Activated naive CD8-positive, alpha-beta T cell treated with anti-CD3 and anti-CD28 coated beads, Interleukin-2, amount 10 ng/mL, durations not matched to agents 7 days and 5 days (primary cell): ENCODE measurements at regions not wholly inside any gene's neighbourhood (a gene's known extent, or its start where the extent isn't known, plus 50 kb on each side); places are given as distances from the start of the nearest gene placed in this dataset.
"Not testable (repeated sequence)": the region's sequence is repeated elsewhere in the genome, so short reads cannot be mapped to it uniquely, and the experiment has no call there.

Experiments
- ATAC-seq: fragments of 150-1000 bp; cut with Tn5 transposase; one replicate; pipeline ENCODE4 v1.10.0; 2021; ENCODE audit warnings: low read depth, moderate library complexity
- POLR2A ChIA-PET: fragments of 350-600 bp; sonication (Branson Sonifier 250); formaldehyde crosslinking; loops from one replicate; lab custom pipeline; 2021; ENCODE audit warnings: antibody characterized with exemption; lab: Charles Lee
- DNase-seq: peaks from one replicate; pipeline ENCODE4 v3.0.0; 2021
- H3K27ac Mint-ChIP-seq: one replicate; pipeline ENCODE4 v1.8.0; 2022; ENCODE audit warnings: mild to moderate bottlenecking, mixed read lengths
- H3K27me3 Mint-ChIP-seq: one replicate; pipeline ENCODE4 v1.8.0; 2022; ENCODE audit warnings: mild to moderate bottlenecking, moderate library complexity, mixed read lengths
- H3K36me3 Mint-ChIP-seq: one replicate; pipeline ENCODE4 v1.8.0; 2021; ENCODE audit warnings: mild to moderate bottlenecking, mixed read lengths
- H3K4me1 Mint-ChIP-seq: one replicate; pipeline ENCODE4 v1.8.0; 2021; ENCODE audit warnings: mixed read lengths
- H3K4me3 Mint-ChIP-seq: one replicate; pipeline ENCODE4 v1.8.0; 2022; ENCODE audit warnings: mild to moderate bottlenecking, moderate library complexity, mixed read lengths
- H3K9me3 Mint-ChIP-seq: one replicate; pipeline ENCODE4 v1.8.0; 2021; ENCODE audit warnings: mixed read lengths

DNA sequence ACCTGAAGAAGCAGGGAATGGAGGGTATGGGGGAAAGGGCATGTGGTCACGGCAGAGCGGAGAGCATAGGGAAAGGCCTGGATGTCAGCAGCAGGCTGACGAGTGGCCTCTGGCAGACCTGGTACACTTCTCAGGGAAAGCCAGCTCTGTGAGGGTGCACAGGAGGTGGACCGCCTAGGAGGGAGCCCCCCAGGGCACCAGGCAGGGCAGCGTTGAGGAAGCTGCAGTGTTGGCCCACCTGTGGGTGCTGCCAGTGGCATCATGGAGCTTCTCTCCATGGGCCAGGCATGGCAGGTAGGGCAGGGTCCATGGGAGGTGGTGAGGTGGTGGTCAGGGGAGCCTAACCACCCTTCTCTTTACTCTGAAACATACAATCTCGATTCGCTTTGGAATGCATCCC lies 143.0 kb upstream of the PITX1 start:
- POLR2A ChIA-PET = no interaction called here

DNA sequence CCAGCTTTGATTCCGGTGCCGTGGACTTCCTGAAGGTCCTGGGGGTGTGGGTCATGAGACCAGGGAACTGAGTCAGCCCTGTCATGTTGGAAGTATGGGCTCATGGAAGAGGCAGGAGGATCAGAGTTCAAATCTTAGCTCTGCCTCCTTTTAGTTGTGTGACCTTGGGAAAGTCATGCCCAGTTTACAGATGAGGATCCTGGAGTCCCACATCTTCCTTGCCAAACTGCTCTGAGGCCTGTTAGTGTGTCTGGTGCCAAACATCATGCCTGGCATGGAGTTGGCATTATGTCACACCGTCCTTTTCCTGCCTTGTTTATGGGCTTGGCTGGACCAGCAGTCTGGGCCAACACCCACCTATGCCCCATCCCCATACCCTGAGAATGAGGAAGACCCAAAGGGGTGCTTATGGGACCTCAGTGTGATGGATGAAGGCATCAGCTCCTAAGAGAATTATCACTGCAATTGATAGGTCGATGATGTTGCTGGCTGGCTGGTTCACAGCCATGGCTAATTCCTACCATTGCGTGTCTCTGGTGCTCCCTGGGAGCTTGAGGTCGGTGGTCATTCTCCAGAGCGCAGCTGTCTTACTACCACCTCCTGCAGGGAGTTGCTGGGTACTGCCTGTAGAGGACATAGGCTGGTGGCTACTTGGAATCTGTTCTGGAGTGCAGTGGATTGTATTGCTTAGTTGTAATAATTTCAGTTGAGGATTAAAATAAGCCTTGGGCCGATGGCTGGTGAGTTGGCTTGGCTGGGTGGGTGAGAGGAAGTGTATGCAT lies 140.5 kb upstream of the PITX1 start:
- Mint-ChIP-seq H3K27me3 (peaks cover 25% of the 10 kb centered on the region), H3K9me3 (no peaks in the 10 kb centered on the region), H3K4me1 (no peaks in the 10 kb centered on the region), H3K27ac (no peak overlapping the region), H3K36me3 (no peaks in the 10 kb centered on the region), H3K4me3 (no peak overlapping the region)
- ATAC-seq (no peak), DNase-seq (no peak)
- POLR2A ChIA-PET = no interaction called here

More for the DNA sequence above, 143.0 kb upstream of the PITX1 start:
- H3K36me3 Mint-ChIP-seq = no peaks in the 10 kb centered on the region
- H3K4me3 Mint-ChIP-seq = no peak overlapping the region
- H3K27me3 Mint-ChIP-seq = peaks cover 14% of the 10 kb centered on the region
- H3K27ac Mint-ChIP-seq = no peak overlapping the region
- no peak for DNase-seq
- H3K9me3 Mint-ChIP-seq = no peaks in the 10 kb centered on the region
- H3K4me1 Mint-ChIP-seq = no peaks in the 10 kb centered on the region
- no peak for ATAC-seq

DNA sequence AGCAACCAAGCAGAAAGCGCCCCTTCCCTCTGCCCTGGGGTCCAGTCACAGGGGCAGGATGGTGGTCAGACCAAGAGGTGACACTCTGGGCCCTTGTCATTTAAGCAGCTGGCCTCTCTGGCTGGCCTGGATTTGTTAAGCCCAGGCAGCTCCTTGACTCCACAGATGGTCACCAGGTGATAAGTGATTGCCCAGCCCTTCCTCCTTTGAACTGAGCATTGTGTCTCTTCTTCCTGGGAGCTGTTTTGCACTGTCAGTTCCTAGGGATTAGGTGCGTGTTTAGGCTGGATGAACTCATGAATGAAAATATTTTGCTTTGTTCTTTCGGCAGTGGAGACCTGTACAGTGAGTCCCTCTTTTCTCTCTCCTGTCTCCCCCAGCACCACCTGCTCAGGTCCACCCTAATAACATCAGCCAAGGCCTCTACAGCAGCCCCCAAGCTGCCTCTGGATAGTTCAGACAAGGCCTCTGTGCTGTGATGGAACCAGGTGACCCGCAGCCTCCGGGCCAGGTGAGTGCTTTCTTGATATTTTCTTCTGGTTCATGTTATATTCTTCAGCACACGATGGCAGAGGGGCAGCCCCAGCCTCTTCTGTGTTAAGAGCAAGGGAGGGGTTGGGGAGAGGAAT lies 139.7 kb upstream of the PITX1 start:
- Mint-ChIP-seq H3K4me1 (no peaks in the 10 kb centered on the region), H3K36me3 (no peaks in the 10 kb centered on the region), H3K9me3 (no peaks in the 10 kb centered on the region), H3K4me3 (no peak overlapping the region), H3K27me3 (peaks cover 28% of the 10 kb centered on the region), H3K27ac (no peak overlapping the region)
- ATAC-seq (no peak), DNase-seq (no peak)
- POLR2A ChIA-PET = no interaction called here

DNA sequence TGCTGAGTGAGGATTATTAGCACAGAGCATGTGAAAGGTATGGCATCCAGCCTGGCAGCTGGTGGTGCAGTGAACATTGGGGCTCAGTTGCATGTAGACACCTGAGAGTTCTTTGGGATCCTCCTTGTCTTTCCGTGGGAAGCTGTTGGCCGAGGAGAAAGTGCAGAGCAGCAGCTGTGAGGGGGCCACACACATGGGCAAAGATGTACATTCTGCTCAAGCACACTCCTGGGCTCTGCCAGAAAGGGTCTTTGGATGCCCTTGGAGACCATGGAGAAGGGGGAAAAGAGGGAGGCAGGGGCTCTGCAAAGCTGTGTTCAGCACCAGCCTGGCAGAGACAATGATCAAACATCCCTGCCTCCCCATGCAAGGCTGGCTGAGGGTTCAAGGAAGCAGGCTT lies 138.7 kb upstream of the PITX1 start:
- H3K36me3 Mint-ChIP-seq = no peaks in the 10 kb centered on the region
- H3K27ac Mint-ChIP-seq = no peak overlapping the region
- ATAC-seq (no peak), DNase-seq (no peak)
- no peak overlapping the region for H3K4me3 Mint-ChIP-seq
- H3K27me3 Mint-ChIP-seq = peaks cover 32% of the 10 kb centered on the region
- H3K4me1 Mint-ChIP-seq = no peaks in the 10 kb centered on the region
- POLR2A ChIA-PET = no interaction called here
- H3K9me3 Mint-ChIP-seq = no peaks in the 10 kb centered on the region

DNA sequence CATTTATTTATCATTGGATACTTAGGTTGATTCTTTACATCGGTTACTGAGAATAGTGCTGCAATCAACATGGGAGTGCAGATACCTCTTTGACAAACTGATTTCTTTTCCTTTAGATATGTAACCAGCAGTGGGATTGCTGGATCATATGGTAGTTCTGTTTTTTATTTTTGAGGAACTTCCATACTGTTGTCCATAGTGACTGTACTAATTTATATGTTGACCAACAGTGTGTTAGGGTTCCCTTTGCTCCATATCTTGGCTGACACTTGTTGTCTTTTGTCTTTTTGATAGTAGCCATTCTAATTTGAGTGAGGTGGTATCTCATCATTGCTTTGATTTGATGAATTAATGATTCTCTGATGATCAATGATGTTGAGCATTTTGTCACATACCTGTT lies 137.3 kb upstream of the PITX1 start:
- Mint-ChIP-seq H3K9me3 (no peaks in the 10 kb centered on the region), H3K4me1 (no peaks in the 10 kb centered on the region), H3K36me3 (no peaks in the 10 kb centered on the region), H3K27me3 (peaks cover 44% of the 10 kb centered on the region), H3K4me3 (no peak overlapping the region), H3K27ac (no peak overlapping the region)
- POLR2A ChIA-PET = no interaction called here
- DNase-seq (no peak), ATAC-seq (no peak)

DNA sequence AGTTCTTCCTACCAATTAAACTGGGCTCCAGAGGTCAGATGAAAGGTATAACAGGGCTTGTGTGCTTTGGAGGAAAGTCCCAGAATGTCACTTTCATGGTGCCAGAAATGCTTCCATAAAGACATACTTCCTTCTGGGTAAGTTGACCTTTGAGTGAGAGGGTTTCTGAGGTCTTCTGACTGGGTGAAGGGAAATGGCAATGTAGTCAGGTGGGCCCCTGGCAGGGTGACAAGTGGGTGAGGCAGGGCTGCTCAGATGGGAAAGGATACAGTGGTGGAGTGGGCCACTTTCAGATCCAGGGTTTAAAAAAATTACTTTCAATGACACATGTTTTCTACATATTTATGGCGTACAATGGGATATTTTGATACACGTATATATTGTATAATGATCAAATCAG lies 136.5 kb upstream of the PITX1 start:
- no peak overlapping the region for H3K4me3 Mint-ChIP-seq
- POLR2A ChIA-PET = no interaction called here
- no peaks in the 10 kb centered on the region for H3K4me1 Mint-ChIP-seq
- no peak overlapping the region for H3K27ac Mint-ChIP-seq
- no peak for ATAC-seq
- H3K27me3 Mint-ChIP-seq = peaks cover 52% of the 10 kb centered on the region
- no peak for DNase-seq
- H3K9me3 Mint-ChIP-seq = peaks cover 2% of the 10 kb centered on the region
- no peaks in the 10 kb centered on the region for H3K36me3 Mint-ChIP-seq

DNA sequence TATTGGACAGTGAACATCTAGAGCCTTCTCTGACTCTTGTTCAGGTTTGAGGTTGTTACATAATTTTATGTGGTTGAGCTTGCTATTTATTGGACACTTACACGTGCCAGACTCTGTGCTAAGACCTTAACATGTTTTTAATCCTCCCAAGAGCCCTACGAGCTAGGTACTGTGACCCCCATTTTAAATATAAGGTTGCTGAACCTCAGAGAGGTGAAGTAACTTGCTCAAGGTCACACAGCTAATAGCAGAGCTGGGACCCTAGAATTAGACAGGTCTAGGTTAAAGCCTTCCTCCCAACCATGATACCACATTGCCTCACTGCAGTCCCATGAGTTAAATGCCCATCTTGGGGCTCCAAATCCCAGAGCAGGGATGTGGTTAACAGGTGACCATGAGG lies 135.7 kb upstream of the PITX1 start:
- Mint-ChIP-seq H3K4me1 (no peaks in the 10 kb centered on the region), H3K27ac (no peak overlapping the region), H3K36me3 (no peaks in the 10 kb centered on the region), H3K4me3 (no peak overlapping the region), H3K27me3 (peaks cover 56% of the 10 kb centered on the region), H3K9me3 (peaks cover 2% of the 10 kb centered on the region)
- POLR2A ChIA-PET = no interaction called here
- ATAC-seq (no peak), DNase-seq (no peak)

DNA sequence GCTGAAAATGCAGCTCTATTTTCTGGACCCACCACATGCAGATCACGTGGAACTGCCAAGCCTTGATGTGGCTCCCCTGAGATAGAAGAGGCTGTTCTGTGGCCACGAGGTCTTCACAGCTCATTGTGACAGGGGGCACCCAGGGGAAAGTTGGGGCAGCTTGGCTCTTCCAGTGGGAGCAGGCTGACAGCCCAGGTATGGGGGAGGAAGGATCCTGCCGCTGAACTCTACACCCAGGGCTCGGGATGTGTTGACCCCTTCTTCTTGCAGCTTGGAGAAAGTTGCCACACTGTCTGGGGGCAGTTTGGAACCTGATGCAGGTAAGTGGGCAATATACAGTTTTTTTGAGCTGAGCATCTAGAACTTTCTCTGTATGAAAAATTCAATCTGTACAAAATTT lies 133.6 kb upstream of the PITX1 start:
- Mint-ChIP-seq H3K27me3 (peaks cover 47% of the 10 kb centered on the region), H3K4me1 (no peaks in the 10 kb centered on the region), H3K27ac (no peak overlapping the region), H3K4me3 (no peak overlapping the region), H3K36me3 (no peaks in the 10 kb centered on the region), H3K9me3 (peaks cover 2% of the 10 kb centered on the region)
- POLR2A ChIA-PET = no interaction called here
- no peak for DNase-seq
- ATAC-seq = no peak

DNA sequence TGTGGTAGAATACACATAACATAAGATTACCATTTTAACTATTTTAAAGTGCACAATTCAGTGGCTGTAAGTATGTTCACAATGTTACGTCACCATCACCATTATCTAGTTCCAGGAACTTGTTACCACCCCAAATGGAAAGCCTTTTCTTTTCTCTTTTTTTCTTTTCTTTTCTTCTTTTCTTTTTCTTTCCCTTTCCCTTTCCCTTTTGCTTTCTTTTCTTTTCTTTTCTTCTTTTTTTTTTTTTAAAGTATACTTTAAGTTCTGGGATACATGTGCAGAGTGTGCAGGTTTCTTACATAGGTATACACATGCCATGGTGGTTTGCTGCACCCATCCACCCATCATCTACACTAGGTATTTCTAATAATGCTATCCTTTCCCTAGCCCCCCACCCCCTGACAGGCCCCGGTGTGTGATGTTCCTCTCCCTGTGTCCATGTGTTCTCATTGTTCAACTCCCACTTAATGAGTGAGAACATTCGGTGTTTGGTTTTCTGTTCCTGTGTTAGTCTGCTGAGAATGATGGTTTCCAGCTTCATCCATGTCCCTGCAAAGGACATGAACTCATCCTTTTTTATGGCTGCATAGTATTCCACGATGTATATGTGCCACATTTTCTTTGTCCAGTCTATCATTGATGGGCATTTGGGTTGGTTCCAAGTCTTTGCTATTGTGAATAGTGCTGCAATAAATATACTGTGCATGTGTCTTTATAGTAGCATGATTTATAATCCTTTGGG lies 131.0 kb upstream of the PITX1 start:
- DNase-seq, POLR2A ChIA-PET, H3K4me3 Mint-ChIP-seq, ATAC-seq, H3K9me3 Mint-ChIP-seq, H3K36me3 Mint-ChIP-seq, H3K27ac Mint-ChIP-seq, H3K4me1 Mint-ChIP-seq: not testable (repeated sequence)
- H3K27me3 Mint-ChIP-seq = peaks cover 46% of the 10 kb centered on the region

DNA sequence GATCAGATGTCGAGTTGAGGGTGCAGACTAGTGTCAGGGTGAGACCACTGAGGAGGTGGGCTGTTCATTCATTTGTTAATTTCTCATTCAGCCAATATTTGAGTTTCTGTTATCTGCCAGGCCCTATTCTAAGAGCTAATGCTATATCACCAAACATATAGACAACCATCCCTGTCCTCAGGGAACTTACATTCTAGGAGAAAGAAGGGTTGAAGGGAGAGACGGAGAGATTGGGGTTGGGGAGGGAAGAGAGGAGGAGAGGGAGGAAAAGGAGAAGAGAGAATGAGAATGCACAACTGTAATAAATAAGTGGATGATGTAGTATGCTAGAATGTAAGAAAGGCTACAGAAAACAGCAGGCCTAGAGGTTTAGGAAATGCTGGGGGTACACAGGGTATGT lies 129.9 kb upstream of the PITX1 start:
- DNase-seq (no peak), ATAC-seq (no peak)
- H3K4me3 Mint-ChIP-seq = no peak overlapping the region
- no peaks in the 10 kb centered on the region for H3K36me3 Mint-ChIP-seq
- POLR2A ChIA-PET = no interaction called here
- H3K9me3 Mint-ChIP-seq = peaks cover 12% of the 10 kb centered on the region
- no peak overlapping the region for H3K27ac Mint-ChIP-seq
- no peaks in the 10 kb centered on the region for H3K4me1 Mint-ChIP-seq
- H3K27me3 Mint-ChIP-seq = peaks cover 54% of the 10 kb centered on the region

DNA sequence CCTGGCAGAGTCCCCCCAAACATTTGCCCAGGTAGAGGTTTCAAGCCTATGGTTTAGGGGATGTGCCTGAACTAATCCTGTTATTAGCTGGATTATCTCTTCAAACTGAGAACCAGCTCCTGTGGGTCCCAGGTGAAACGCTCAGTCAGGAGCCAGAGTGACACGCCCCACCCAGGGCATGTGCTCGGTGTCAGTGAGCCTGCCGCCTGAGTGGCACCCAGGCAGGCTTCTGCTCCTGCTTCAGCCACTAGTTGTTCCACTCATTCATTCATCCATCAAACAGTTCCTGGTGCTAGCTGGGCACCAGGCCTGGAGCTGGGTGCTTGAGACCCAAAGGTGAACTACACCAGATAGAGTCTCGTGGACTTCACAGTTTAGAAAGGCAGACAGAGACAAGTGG lies 129.4 kb upstream of the PITX1 start:
- no peak overlapping the region for H3K4me3 Mint-ChIP-seq
- no peaks in the 10 kb centered on the region for H3K4me1 Mint-ChIP-seq
- H3K27me3 Mint-ChIP-seq = peaks cover 50% of the 10 kb centered on the region
- POLR2A ChIA-PET = no interaction called here
- DNase-seq (no peak), ATAC-seq (no peak)
- peaks cover 16% of the 10 kb centered on the region for H3K9me3 Mint-ChIP-seq
- H3K27ac Mint-ChIP-seq = no peak overlapping the region
- H3K36me3 Mint-ChIP-seq = no peaks in the 10 kb centered on the region

DNA sequence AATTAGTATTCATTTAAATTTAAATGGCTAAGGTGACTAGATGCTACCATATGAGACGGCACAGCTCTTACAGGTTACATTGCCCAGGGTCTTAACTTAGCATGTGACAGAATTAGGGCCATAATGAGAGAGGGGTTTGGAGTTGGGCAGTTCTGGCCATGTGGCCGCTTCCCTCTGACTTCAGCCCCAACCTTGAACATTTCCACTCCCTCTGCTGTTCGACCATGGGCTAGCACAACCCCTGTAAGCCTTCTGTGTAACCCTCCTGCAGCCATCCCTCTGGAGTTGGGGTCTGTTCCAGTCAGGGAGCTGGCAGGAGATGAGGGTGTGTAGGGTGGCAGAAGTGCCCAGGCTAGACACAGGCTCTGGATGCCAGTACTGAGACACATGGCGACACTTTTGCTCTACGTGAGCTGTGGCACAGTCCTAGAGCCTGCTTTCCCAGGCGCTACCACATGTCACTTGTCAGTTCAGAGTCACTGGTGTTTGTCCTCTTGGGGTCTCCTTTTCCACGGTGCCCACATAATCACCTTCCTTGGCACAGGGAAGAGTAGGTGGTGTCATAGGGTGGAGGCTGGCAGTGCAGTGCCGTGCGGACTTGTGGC lies 128.7 kb upstream of the PITX1 start:
- POLR2A ChIA-PET = no interaction called here
- ATAC-seq = no peak
- Mint-ChIP-seq H3K36me3 (no peaks in the 10 kb centered on the region), H3K4me3 (no peak overlapping the region), H3K9me3 (peaks cover 16% of the 10 kb centered on the region), H3K4me1 (no peaks in the 10 kb centered on the region), H3K27me3 (peaks cover 53% of the 10 kb centered on the region), H3K27ac (no peak overlapping the region)
- no peak for DNase-seq

DNA sequence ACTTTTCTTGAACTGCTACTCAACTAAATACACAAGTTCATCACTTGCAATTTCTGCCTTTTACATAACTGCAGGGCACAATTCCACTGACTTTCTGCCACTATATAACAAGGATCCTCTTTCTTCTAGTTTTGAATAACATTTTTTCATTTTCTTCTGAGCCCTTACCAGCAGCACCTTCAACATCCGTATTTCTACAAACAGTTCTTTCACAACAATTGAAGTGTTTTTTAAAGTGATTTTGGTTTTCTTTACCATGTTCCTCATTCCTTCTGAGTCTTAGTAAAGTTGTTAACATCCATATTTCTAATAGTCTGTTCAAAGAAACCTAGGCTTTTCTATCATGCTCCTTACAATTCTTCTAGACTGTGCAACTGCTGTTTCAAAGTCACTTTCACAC lies 127.2 kb upstream of the PITX1 start:
- no peaks in the 10 kb centered on the region for H3K4me1 Mint-ChIP-seq
- DNase-seq = no peak
- ATAC-seq = no peak
- peaks cover 40% of the 10 kb centered on the region for H3K27me3 Mint-ChIP-seq
- H3K9me3 Mint-ChIP-seq = peaks cover 16% of the 10 kb centered on the region
- no peaks in the 10 kb centered on the region for H3K36me3 Mint-ChIP-seq
- H3K27ac Mint-ChIP-seq = no peak overlapping the region
- H3K4me3 Mint-ChIP-seq = no peak overlapping the region
- POLR2A ChIA-PET = no interaction called here
